Osteocyte (in vitro differentiated cells): ENCODE measurements at regions not wholly inside any gene's neighbourhood (a gene's known extent, or its start where the extent isn't known, plus 50 kb on each side); places are given as distances from the start of the nearest gene placed in this dataset.
"Not testable (repeated sequence)": the region's sequence is repeated elsewhere in the genome, so short reads cannot be mapped to it uniquely, and the experiment has no call there.

Experiments
- DNase-seq: peaks from one replicate; pipeline ENCODE4 v3.0.0; 2021; ENCODE audit warnings: mixed read lengths; ENCODE audit not compliant: unreplicated experiment; ENCODE audit errors: extremely low spot score
- H3K27ac Mint-ChIP-seq: one replicate; pipeline ENCODE4 v1.8.0; 2021; ENCODE audit warnings: mild to moderate bottlenecking, mixed read lengths; ENCODE audit not compliant: unreplicated experiment
- H3K27me3 Mint-ChIP-seq: one replicate; pipeline ENCODE4 v1.8.0; 2021; ENCODE audit warnings: mixed read lengths; ENCODE audit not compliant: unreplicated experiment
- H3K36me3 Mint-ChIP-seq: one replicate; pipeline ENCODE4 v1.8.0; 2021; ENCODE audit warnings: mixed read lengths; ENCODE audit not compliant: unreplicated experiment
- H3K4me1 Mint-ChIP-seq: one replicate; pipeline ENCODE4 v1.8.0; 2021; ENCODE audit warnings: mixed read lengths; ENCODE audit not compliant: unreplicated experiment
- H3K4me3 Mint-ChIP-seq: one replicate; pipeline ENCODE4 v1.8.0; 2021; ENCODE audit warnings: mild to moderate bottlenecking, moderate library complexity, mixed read lengths; ENCODE audit not compliant: unreplicated experiment
- H3K9me3 Mint-ChIP-seq: one replicate; pipeline ENCODE4 v1.8.0; 2021; ENCODE audit warnings: mixed read lengths; ENCODE audit not compliant: unreplicated experiment
- CTCF ChIP-seq: fragments of 200-600 bp; sonication (generic); IDR thresholded peaks from 2 replicates; pipeline ENCODE4 v1.5.0; 2021; ENCODE audit warnings: antibody characterized with exemption, mild to moderate bottlenecking, moderate library complexity

DNA sequence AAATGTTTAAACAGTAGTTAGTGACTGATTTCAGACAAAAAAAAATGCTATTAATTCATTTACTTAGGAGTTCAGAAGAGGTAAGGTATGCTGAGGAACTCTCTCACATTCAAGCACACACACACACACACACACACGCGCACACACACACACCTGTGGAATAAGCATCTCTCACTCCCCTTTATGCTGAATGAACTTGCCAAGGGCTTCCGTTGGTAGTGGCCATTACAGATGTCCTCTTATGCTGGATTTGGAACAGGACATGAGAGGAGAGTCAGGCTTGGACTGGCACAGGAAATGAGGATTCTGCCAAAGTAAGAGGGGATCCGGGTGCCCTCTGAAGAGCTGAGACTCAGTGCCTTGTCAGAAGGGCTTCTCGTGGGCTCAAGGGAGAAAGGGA lies 463.4 kb upstream of the MIR17HG start:
- H3K9me3 Mint-ChIP-seq, result no peaks in the 10 kb centered on the region
- no peak for TF ChIP-seq CTCF
- H3K4me1 Mint-ChIP-seq, result no peaks in the 10 kb centered on the region
- no peak overlapping the region for H3K4me3 Mint-ChIP-seq
- DNase-seq, result no peak
- H3K36me3 Mint-ChIP-seq, result no peaks in the 10 kb centered on the region
- H3K27me3 Mint-ChIP-seq, result no peaks in the 10 kb centered on the region
- no peak overlapping the region for H3K27ac Mint-ChIP-seq

DNA sequence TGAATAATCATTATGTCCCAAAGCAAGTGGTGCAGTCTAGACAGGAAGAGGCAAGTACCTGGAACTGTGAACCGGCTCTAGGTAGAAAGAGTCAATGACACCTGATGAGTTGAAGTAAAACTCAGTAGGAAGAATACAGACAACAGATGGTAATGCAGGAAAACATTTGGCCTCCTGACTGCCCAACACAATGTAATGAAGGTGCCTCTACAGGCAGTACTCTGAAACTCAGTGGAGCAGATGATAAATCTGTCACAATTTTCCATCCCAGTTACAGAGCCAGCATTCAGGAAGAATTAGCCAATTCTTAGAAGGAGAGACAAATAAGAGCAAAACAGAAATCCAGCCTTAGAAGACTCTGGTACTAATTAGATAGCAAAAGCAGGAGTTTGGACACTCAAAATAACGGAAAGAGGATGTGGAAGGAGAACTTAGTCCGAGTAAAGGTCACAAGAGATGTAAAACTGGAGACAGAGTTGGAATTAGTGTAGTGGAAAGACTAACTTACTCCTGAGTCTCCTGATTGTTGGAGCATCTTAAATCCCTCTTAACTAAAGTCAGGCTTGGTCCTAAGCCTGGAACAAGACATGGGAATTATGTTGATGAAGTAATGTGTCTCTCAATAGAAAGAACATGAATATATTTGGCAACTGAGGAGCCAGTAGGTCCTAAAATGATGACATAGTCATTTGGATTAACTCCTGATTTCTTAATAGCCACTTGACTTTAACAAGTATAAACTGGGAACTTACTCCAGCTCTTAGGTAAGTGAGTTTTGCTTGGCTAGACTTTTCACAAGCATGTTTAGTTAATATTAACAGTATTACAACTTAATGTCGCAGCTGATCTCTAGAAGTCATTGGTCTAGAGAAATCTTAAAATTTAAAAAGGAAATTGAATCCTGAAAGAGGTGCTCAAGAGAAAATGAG lies 457.3 kb upstream of the MIR17HG start:
- no peak overlapping the region for H3K4me3 Mint-ChIP-seq
- H3K4me1 Mint-ChIP-seq, result no peaks in the 10 kb centered on the region
- TF ChIP-seq CTCF, result no peak
- no peak for DNase-seq
- no peaks in the 10 kb centered on the region for H3K27me3 Mint-ChIP-seq
- H3K9me3 Mint-ChIP-seq, result no peaks in the 10 kb centered on the region
- no peak overlapping the region for H3K27ac Mint-ChIP-seq
- no peaks in the 10 kb centered on the region for H3K36me3 Mint-ChIP-seq

GRCh38 chr13:90891329-90891728 lies 456.2 kb upstream of the MIR17HG start:
- no peaks in the 10 kb centered on the region for H3K9me3 Mint-ChIP-seq
- H3K36me3 Mint-ChIP-seq, result no peaks in the 10 kb centered on the region
- no peaks in the 10 kb centered on the region for H3K27me3 Mint-ChIP-seq
- H3K4me3 Mint-ChIP-seq, result no peak overlapping the region
- no peak for DNase-seq
- no peaks in the 10 kb centered on the region for H3K4me1 Mint-ChIP-seq
- no peak for TF ChIP-seq CTCF
- H3K27ac Mint-ChIP-seq, result no peak overlapping the region

DNA sequence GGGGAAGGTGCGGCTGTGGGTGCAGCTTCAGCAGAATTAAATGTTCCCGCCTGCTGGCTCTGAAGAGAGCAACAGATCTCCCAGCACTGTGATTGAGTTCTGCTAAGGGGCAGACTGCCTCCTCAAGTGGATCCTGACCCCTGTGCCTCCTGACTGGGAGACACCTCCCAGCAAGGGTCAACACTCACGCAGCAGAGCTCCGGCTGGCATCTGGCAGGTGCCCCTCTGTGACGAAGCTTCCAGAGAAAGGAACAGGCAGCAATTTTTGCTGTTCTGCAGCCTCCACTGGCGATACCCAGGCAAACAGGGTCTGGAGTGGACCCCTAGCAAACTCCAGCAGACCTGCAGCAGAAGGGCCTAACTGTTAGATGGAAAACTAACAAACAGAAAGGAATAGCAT lies 454.3 kb upstream of the MIR17HG start:
- H3K9me3 Mint-ChIP-seq, DNase-seq, H3K4me3 Mint-ChIP-seq, H3K36me3 Mint-ChIP-seq, H3K4me1 Mint-ChIP-seq, H3K27ac Mint-ChIP-seq, H3K27me3 Mint-ChIP-seq: not testable (repeated sequence)

DNA sequence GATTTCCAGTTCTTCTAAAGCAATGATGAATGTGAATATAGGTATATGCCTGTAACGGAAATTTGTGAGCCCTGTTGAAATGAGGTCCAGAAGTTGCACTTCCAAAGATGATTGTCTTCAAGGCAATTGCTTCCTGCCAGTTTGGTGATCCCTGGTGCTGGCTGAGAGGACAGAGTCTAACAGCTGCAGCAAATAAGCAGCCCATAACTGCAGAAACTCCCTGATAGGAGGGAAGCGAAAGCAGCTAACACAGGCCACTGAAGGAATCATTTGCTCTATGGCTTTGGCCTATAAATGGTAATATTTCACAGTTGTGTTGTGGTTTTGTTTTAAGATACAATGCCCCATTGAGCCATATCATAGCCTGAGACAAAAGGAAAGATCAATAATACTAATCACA lies 451.5 kb upstream of the MIR17HG start:
- DNase-seq, result no peak
- H3K27me3 Mint-ChIP-seq, result no peaks in the 10 kb centered on the region
- H3K36me3 Mint-ChIP-seq, result no peaks in the 10 kb centered on the region
- no peaks in the 10 kb centered on the region for H3K9me3 Mint-ChIP-seq
- peaks cover 6% of the 10 kb centered on the region for H3K4me1 Mint-ChIP-seq
- no peak overlapping the region for H3K4me3 Mint-ChIP-seq
- TF ChIP-seq CTCF, result no peak
- H3K27ac Mint-ChIP-seq, result no peak overlapping the region
